Trophoblast cell (in vitro differentiated cells and primary cell): ENCODE measurements at regions not wholly inside any gene's neighbourhood (a gene's known extent, or its start where the extent isn't known, plus 50 kb on each side); places are given as distances from the start of the nearest gene placed in this dataset.

Source experiments
- DNase-seq, 2 donors: peaks; one replicate each; pipeline ENCODE4 v3.0.0-alpha.2; 2016
- H2AFZ ChIP-seq: 2 replicates; pipeline ENCODE4 v1.6.1; 2013; ENCODE audit warnings: low read length, moderate library complexity, mild to moderate bottlenecking; ENCODE audit not compliant: insufficient read depth, poor library complexity
- H2AK5ac ChIP-seq: 2 replicates; pipeline ENCODE4 v1.6.1; 2013; ENCODE audit warnings: mild to moderate bottlenecking, low read length
- H2BK120ac ChIP-seq: 2 replicates; pipeline ENCODE4 v1.6.1; 2013; ENCODE audit warnings: low read length, mild to moderate bottlenecking, moderate library complexity; ENCODE audit not compliant: insufficient read depth, poor library complexity
- H2BK12ac ChIP-seq: 2 replicates; pipeline ENCODE4 v1.6.1; 2013; ENCODE audit warnings: mild to moderate bottlenecking, low read length, moderate library complexity
- H2BK5ac ChIP-seq: 2 replicates; pipeline ENCODE4 v1.6.1; 2013; ENCODE audit warnings: low read length, low read depth, moderate library complexity, mild to moderate bottlenecking; ENCODE audit not compliant: poor library complexity
- H3K14ac ChIP-seq: 2 replicates; pipeline ENCODE4 v1.6.1; 2013; ENCODE audit warnings: mild to moderate bottlenecking, low read length
- H3K18ac ChIP-seq: 2 replicates; pipeline ENCODE4 v1.6.1; 2013; ENCODE audit warnings: mild to moderate bottlenecking, low read length
- H3K23ac ChIP-seq: 2 replicates; pipeline ENCODE4 v1.6.1; 2013; ENCODE audit warnings: low read length
- H3K27ac ChIP-seq: 2 replicates; pipeline ENCODE4 v1.5.1; 2013; ENCODE audit warnings: low read depth, mild to moderate bottlenecking, inconsistent platforms, low read length, moderate library complexity
- H3K27me3 ChIP-seq: 2 replicates; pipeline ENCODE4 v1.6.1; 2013; ENCODE audit warnings: inconsistent platforms, mild to moderate bottlenecking, low read length, moderate library complexity; ENCODE audit not compliant: insufficient read depth
- H3K36me3 ChIP-seq, 2 experiments: 1 replicate in 1 of 2; 2 replicates in 1 of 2; pipeline ENCODE4 v1.6.1; 2013; ENCODE audit warnings: low read length in 2 of 2, mild to moderate bottlenecking in 2 of 2, moderate library complexity in 1 of 2; ENCODE audit not compliant: insufficient read depth in 2 of 2, control insufficient read depth in 1 of 2
- H3K4ac ChIP-seq: 2 replicates; pipeline ENCODE4 v1.6.1; 2013; ENCODE audit warnings: low read depth, mild to moderate bottlenecking, low read length, moderate library complexity
- H3K4me1 ChIP-seq, 2 experiments: 1 replicate in 1 of 2; 2 replicates in 1 of 2; pipeline ENCODE4 v1.6.1; 2013; ENCODE audit warnings: low read length in 2 of 2, mild to moderate bottlenecking in 2 of 2, moderate library complexity in 1 of 2; ENCODE audit not compliant: insufficient read depth in 2 of 2, control insufficient read depth in 1 of 2
- H3K4me2 ChIP-seq: 2 replicates; pipeline ENCODE4 v1.6.1; 2013; ENCODE audit warnings: inconsistent platforms, mild to moderate bottlenecking, low read length, moderate library complexity
- H3K4me3 ChIP-seq: 2 replicates; pipeline ENCODE4 v1.5.1; 2013; ENCODE audit warnings: mild to moderate bottlenecking, low read depth, low read length, inconsistent platforms
- H3K79me1 ChIP-seq: one replicate; pipeline ENCODE4 v1.6.1; 2013; ENCODE audit warnings: low read length
- H3K79me2 ChIP-seq: 2 replicates; pipeline ENCODE4 v1.6.1; 2013; ENCODE audit warnings: low read length, mild to moderate bottlenecking; ENCODE audit not compliant: control insufficient read depth, insufficient read depth, poor library complexity
- H3K9ac ChIP-seq: 2 replicates; pipeline ENCODE4 v1.6.1; 2013; ENCODE audit warnings: mild to moderate bottlenecking, low read length
- H3K9me3 ChIP-seq: 2 replicates; pipeline ENCODE4 v1.6.1; 2013; ENCODE audit warnings: low read depth, mild to moderate bottlenecking, control low read depth, inconsistent platforms, low read length; ENCODE audit not compliant: insufficient read depth
- H4K12ac ChIP-seq: 2 replicates; pipeline ENCODE4 v1.6.1; 2013; ENCODE audit warnings: low read depth, mild to moderate bottlenecking, low read length, moderate library complexity
- H4K8ac ChIP-seq: 2 replicates; pipeline ENCODE4 v1.6.1; 2013; ENCODE audit warnings: low read depth, mild to moderate bottlenecking, low read length, moderate library complexity
- H4K91ac ChIP-seq: one replicate; pipeline ENCODE4 v1.6.1; 2013; ENCODE audit warnings: low read depth, mild to moderate bottlenecking, low read length, moderate library complexity
- WGBS: extraction: QIAGEN DNeasy Blood & Tissue Kit; methylation state at CpG from one replicate; pipeline ENCODE4 v1.1.7; 2013; ENCODE audit warnings: missing lambda C conversion rate; ENCODE audit not compliant: insufficient read length, insufficient coverage; ENCODE audit errors: extremely low coverage; 5-methylcytosine and 5-hydroxymethylcytosine counted together

- no peak for DNase-seq
- no peak overlapping the region for H2AK5ac ChIP-seq
Measured at GRCh38 chr11:97389270-97389669, 999.5 kb downstream of the JRKL start.

GRCh38 chr11:97398246-97398645, 1008.4 kb downstream of the JRKL start:
- Histone ChIP-seq H2BK12ac (no peak overlapping the region), H4K8ac (no peak overlapping the region), H4K91ac (no peak overlapping the region), H3K18ac (no peak overlapping the region), H3K27me3 (no peaks in the 10 kb centered on the region), H2BK5ac (no peak overlapping the region), H2BK120ac (no peak overlapping the region), H2AFZ (no peak overlapping the region), H3K9ac (no peak overlapping the region), H3K79me2 (no peaks in the 10 kb centered on the region), H3K36me3 (no peaks in the 10 kb centered on the region), H2AK5ac (no peak overlapping the region), H3K79me1 (no peaks in the 10 kb centered on the region), H3K27ac (no peak overlapping the region), H3K14ac (no peak overlapping the region), H4K12ac (no peak overlapping the region), H3K4me2 (no peak overlapping the region), H3K4me3 (no peak overlapping the region), H3K4me1 (no peaks in the 10 kb centered on the region), H3K23ac (no peak overlapping the region), H3K4ac (no peak overlapping the region), H3K9me3 (no peaks in the 10 kb centered on the region)
- no CpG with 5 or more reads among the region's 4 CpGs for WGBS
- DNase-seq = peak in 1 of 2 donors; percentile 1

More at GRCh38 chr11:97389270-97389669, 999.5 kb downstream of the JRKL start:
- no peaks in the 10 kb centered on the region for H3K9me3 ChIP-seq
- H3K14ac ChIP-seq = no peak overlapping the region
- H3K4me3 ChIP-seq = no peak overlapping the region
- H3K4ac ChIP-seq = no peak overlapping the region
- no peak overlapping the region for H3K4me2 ChIP-seq
- no peaks in the 10 kb centered on the region for H3K79me1 ChIP-seq
- no peak overlapping the region for H4K8ac ChIP-seq
- H2BK5ac ChIP-seq = no peak overlapping the region
- no peak overlapping the region for H3K9ac ChIP-seq
- no peak overlapping the region for H2AFZ ChIP-seq
- H2BK12ac ChIP-seq = no peak overlapping the region
- H3K27ac ChIP-seq = no peak overlapping the region
- no peak overlapping the region for H2BK120ac ChIP-seq
- H4K12ac ChIP-seq = no peak overlapping the region
- H3K36me3 ChIP-seq = no peaks in the 10 kb centered on the region
- H4K91ac ChIP-seq = no peak overlapping the region
- no peaks in the 10 kb centered on the region for H3K27me3 ChIP-seq
- no peaks in the 10 kb centered on the region for H3K4me1 ChIP-seq
- H3K18ac ChIP-seq = no peak overlapping the region
- H3K23ac ChIP-seq = no peak overlapping the region
- WGBS = no CpG with 5 or more reads among the region's 2 CpGs
- no peaks in the 10 kb centered on the region for H3K79me2 ChIP-seq

DNA sequence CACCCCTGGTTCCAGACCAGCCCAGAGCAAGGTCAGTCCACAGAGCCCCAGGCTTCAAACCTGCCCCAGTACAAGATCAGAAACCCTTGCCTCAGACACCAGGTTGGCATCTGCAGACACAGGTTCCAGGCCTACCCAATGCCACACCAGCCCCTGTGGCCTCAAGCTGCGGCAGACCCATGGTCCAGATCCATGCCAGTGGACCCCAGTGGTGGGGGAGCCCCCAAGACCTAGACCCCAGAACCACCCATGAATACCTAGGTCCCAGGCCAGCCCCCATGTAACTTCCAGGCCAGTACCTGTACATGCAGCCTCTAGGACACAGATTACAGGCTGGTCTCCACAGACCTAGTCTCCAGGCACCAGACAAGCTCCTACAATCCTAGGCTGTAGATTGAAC, 1019.3 kb downstream of the JRKL start:
- no peak overlapping the region for H4K12ac ChIP-seq
- DNase-seq = no peak
- H3K18ac ChIP-seq = no peak overlapping the region
- no peak overlapping the region for H2BK120ac ChIP-seq
- H2BK12ac ChIP-seq = no peak overlapping the region
- H2BK5ac ChIP-seq = no peak overlapping the region
- H3K4ac ChIP-seq = no peak overlapping the region
- no peaks in the 10 kb centered on the region for H3K27me3 ChIP-seq
- no peak overlapping the region for H2AFZ ChIP-seq
- no peaks in the 10 kb centered on the region for H3K4me1 ChIP-seq
- no peaks in the 10 kb centered on the region for H3K36me3 ChIP-seq
- no peak overlapping the region for H3K4me2 ChIP-seq
- no peak overlapping the region for H3K9ac ChIP-seq
- H3K79me1 ChIP-seq = no peaks in the 10 kb centered on the region
- no peak overlapping the region for H3K23ac ChIP-seq
- H3K79me2 ChIP-seq = no peaks in the 10 kb centered on the region
- H3K4me3 ChIP-seq = no peak overlapping the region
- H4K91ac ChIP-seq = no peak overlapping the region
- no peak overlapping the region for H2AK5ac ChIP-seq
- H4K8ac ChIP-seq = no peak overlapping the region
- peaks cover 2% of the 10 kb centered on the region for H3K9me3 ChIP-seq
- no CpG with 5 or more reads among the region's 1 CpG for WGBS
- no peak overlapping the region for H3K14ac ChIP-seq
- H3K27ac ChIP-seq = no peak overlapping the region

- H3K79me2 ChIP-seq = no peaks in the 10 kb centered on the region
- H3K36me3 ChIP-seq = no peaks in the 10 kb centered on the region
- no peak overlapping the region for H2BK5ac ChIP-seq
- no peaks in the 10 kb centered on the region for H3K4me1 ChIP-seq
- H3K18ac ChIP-seq = no peak overlapping the region
- no peak overlapping the region for H3K4ac ChIP-seq
- H3K9ac ChIP-seq = no peak overlapping the region
- no peak overlapping the region for H3K4me3 ChIP-seq
- H4K12ac ChIP-seq = no peak overlapping the region
- H2BK120ac ChIP-seq = no peak overlapping the region
- no peak overlapping the region for H3K27ac ChIP-seq
- no CpG with 5 or more reads among the region's 2 CpGs for WGBS
- no peak overlapping the region for H2AFZ ChIP-seq
- no peak overlapping the region for H3K23ac ChIP-seq
- no peak overlapping the region for H2AK5ac ChIP-seq
- H4K8ac ChIP-seq = no peak overlapping the region
- no peaks in the 10 kb centered on the region for H3K9me3 ChIP-seq
- H2BK12ac ChIP-seq = no peak overlapping the region
- no peak overlapping the region for H3K14ac ChIP-seq
- no peaks in the 10 kb centered on the region for H3K79me1 ChIP-seq
- H3K27me3 ChIP-seq = no peaks in the 10 kb centered on the region
- no peak overlapping the region for H4K91ac ChIP-seq
- H3K4me2 ChIP-seq = no peak overlapping the region
- DNase-seq = no peak
Measured at GRCh38 chr11:97414801-97415200, 1025.0 kb downstream of the JRKL start.
